H9 (cell line): ENCODE measurements at regions not wholly inside any gene's neighbourhood (a gene's known extent, or its start where the extent isn't known, plus 50 kb on each side); places are given as distances from the start of the nearest gene placed in this dataset.

Experiments used
- DNase-seq: peaks from one replicate; pipeline ENCODE4 v3.0.0-alpha.2; 2017
- H2AFZ ChIP-seq: one replicate; pipeline ENCODE4 v1.6.1; 2013; ENCODE audit warnings: mild to moderate bottlenecking, low read length, control low read depth, moderate library complexity
- H2AK5ac ChIP-seq: 2 replicates; pipeline ENCODE4 v1.6.1; 2013; ENCODE audit warnings: low read length, control low read depth, mixed read lengths; ENCODE audit not compliant: insufficient read length
- H2BK120ac ChIP-seq: one replicate; pipeline ENCODE4 v1.6.1; 2013; ENCODE audit warnings: low read depth, mild to moderate bottlenecking, low read length, control low read depth, inconsistent platforms; ENCODE audit not compliant: poor library complexity, severe bottlenecking
- H2BK12ac ChIP-seq: 2 replicates; pipeline ENCODE4 v1.6.1; 2013; ENCODE audit warnings: low read length, control low read depth, mixed read lengths, low read depth; ENCODE audit not compliant: insufficient read length
- H2BK15ac ChIP-seq: 2 replicates; pipeline ENCODE4 v1.6.1; 2013; ENCODE audit warnings: low read depth, low read length, control low read depth
- H2BK20ac ChIP-seq: one replicate; pipeline ENCODE4 v1.6.1; 2013; ENCODE audit warnings: low read depth, mild to moderate bottlenecking, low read length, control low read depth, inconsistent platforms; ENCODE audit not compliant: poor library complexity, severe bottlenecking
- H2BK5ac ChIP-seq: 2 replicates; pipeline ENCODE4 v1.6.1; 2013; ENCODE audit warnings: low read length, control low read depth, mixed read lengths; ENCODE audit not compliant: insufficient read length
- H3K14ac ChIP-seq: 2 replicates; pipeline ENCODE4 v1.6.1; 2013; ENCODE audit warnings: low read length, control low read depth; ENCODE audit not compliant: insufficient read depth
- H3K18ac ChIP-seq: 2 replicates; pipeline ENCODE4 v1.6.1; 2013; ENCODE audit warnings: low read depth, mild to moderate bottlenecking, mixed read lengths, low read length, control low read depth; ENCODE audit not compliant: insufficient read length
- H3K23ac ChIP-seq: 2 replicates; pipeline ENCODE4 v1.6.1; 2013; ENCODE audit warnings: low read length, control low read depth, mixed read lengths, low read depth; ENCODE audit not compliant: insufficient read length
- H3K23me2 ChIP-seq: 2 replicates; pipeline ENCODE4 v1.6.1; 2013; ENCODE audit warnings: low read depth, mild to moderate bottlenecking, mixed read lengths, low read length, control low read depth; ENCODE audit not compliant: insufficient read length, poor library complexity, severe bottlenecking
- H3K27ac ChIP-seq: 2 replicates; pipeline ENCODE4 v1.5.1; 2013; ENCODE audit warnings: low read length, control low read depth, mixed read lengths, low read depth; ENCODE audit not compliant: insufficient read length
- H3K27me3 ChIP-seq: 2 replicates; pipeline ENCODE4 v1.6.1; 2013; ENCODE audit warnings: low read length, control low read depth, inconsistent platforms; ENCODE audit not compliant: insufficient read depth
- H3K4ac ChIP-seq: 2 replicates; pipeline ENCODE4 v1.6.1; 2013; ENCODE audit warnings: low read depth, mild to moderate bottlenecking, control low read depth, inconsistent platforms, low read length, moderate library complexity
- H3K4me1 ChIP-seq: 2 replicates; pipeline ENCODE4 v1.6.1; 2013; ENCODE audit warnings: low read length, control low read depth, inconsistent platforms; ENCODE audit not compliant: insufficient read depth
- H3K4me2 ChIP-seq: 2 replicates; pipeline ENCODE4 v1.6.1; 2013; ENCODE audit warnings: low read length, control low read depth, mixed read lengths; ENCODE audit not compliant: insufficient read length, insufficient read depth
- H3K56ac ChIP-seq: 2 replicates; pipeline ENCODE4 v1.6.1; 2013; ENCODE audit warnings: low read depth, mild to moderate bottlenecking, mixed read lengths, low read length, control low read depth; ENCODE audit not compliant: insufficient read length
- H3K79me1 ChIP-seq: 2 replicates; pipeline ENCODE4 v1.6.1; 2013; ENCODE audit warnings: low read depth, mild to moderate bottlenecking, moderate library complexity, low read length, control low read depth, inconsistent platforms; ENCODE audit not compliant: insufficient read depth, poor library complexity, severe bottlenecking
- H3K79me2 ChIP-seq: 2 replicates; pipeline ENCODE4 v1.6.1; 2013; ENCODE audit warnings: low read length, control low read depth, inconsistent platforms; ENCODE audit not compliant: insufficient read depth
- H3K9ac ChIP-seq: 2 replicates; pipeline ENCODE4 v1.6.1; 2013; ENCODE audit warnings: low read length, control low read depth, mixed read lengths; ENCODE audit not compliant: insufficient read length; ENCODE audit errors: extremely low read depth
- H3K9me3 ChIP-seq: one replicate; pipeline ENCODE4 v1.6.1; 2013; ENCODE audit warnings: low read depth, low read length, inconsistent platforms; ENCODE audit not compliant: control insufficient read depth
- H3T11ph ChIP-seq: one replicate; pipeline ENCODE4 v1.6.1; 2013; ENCODE audit warnings: mild to moderate bottlenecking, low read length, control low read depth, inconsistent platforms
- H4K20me1 ChIP-seq: one replicate; pipeline ENCODE4 v1.6.1; 2013; ENCODE audit not compliant: control insufficient read depth, insufficient read length, insufficient read depth
- H4K5ac ChIP-seq: 2 replicates; pipeline ENCODE4 v1.6.1; 2013; ENCODE audit warnings: low read depth, mild to moderate bottlenecking, mixed read lengths, low read length, control low read depth; ENCODE audit not compliant: insufficient read length
- H4K8ac ChIP-seq: replicated peaks from 2 replicates; pipeline ENCODE4 v1.6.1; 2013; ENCODE audit warnings: low read length, control low read depth, mixed read lengths, low read depth; ENCODE audit not compliant: insufficient read length
- H4K91ac ChIP-seq: 2 replicates; pipeline ENCODE4 v1.6.1; 2013; ENCODE audit warnings: low read depth, mild to moderate bottlenecking, moderate library complexity, mixed read lengths, low read length, control low read depth; ENCODE audit not compliant: insufficient read length
- H3K27ac Mint-ChIP-seq, 3 experiments: 2 replicates in 2 of 3; 3 replicates in 1 of 3; pipeline ENCODE4 v1.8.0; 2020 to 2021; ENCODE audit warnings: mixed read lengths in 3 of 3, mild to moderate bottlenecking in 1 of 3, moderate library complexity in 1 of 3
- H3K27me3 Mint-ChIP-seq: 2 replicates; pipeline ENCODE4 v1.8.0; 2021; ENCODE audit warnings: low read depth, mild to moderate bottlenecking, moderate library complexity, mixed read lengths
- H3K36me3 Mint-ChIP-seq, 3 experiments: 2 replicates in 2 of 3; 3 replicates in 1 of 3; pipeline ENCODE4 v1.8.0; 2020 to 2021; ENCODE audit warnings: low read depth in 3 of 3, mixed read lengths in 3 of 3; ENCODE audit not compliant: insufficient read depth in 1 of 3
- H3K4me1 Mint-ChIP-seq, 2 experiments: 2 replicates each; pipeline ENCODE4 v1.8.0; 2020; ENCODE audit warnings: mixed read lengths in 2 of 2
- H3K4me3 Mint-ChIP-seq, 2 experiments: 2 replicates in 1 of 2; 3 replicates in 1 of 2; pipeline ENCODE4 v1.8.0; 2020 to 2021; ENCODE audit warnings: mild to moderate bottlenecking in 2 of 2, mixed read lengths in 2 of 2, moderate library complexity in 1 of 2
- H3K9me3 Mint-ChIP-seq, 2 experiments: 2 replicates in 1 of 2; 3 replicates in 1 of 2; pipeline ENCODE4 v1.8.0; 2020; ENCODE audit warnings: mild to moderate bottlenecking in 2 of 2, mixed read lengths in 2 of 2, moderate library complexity in 1 of 2
- WGBS: extraction: QIAGEN DNeasy Blood & Tissue Kit; methylation state at CpG from one replicate; pipeline ENCODE4 v1.1.7; 2013; ENCODE audit warnings: missing lambda C conversion rate, low lambda C conversion rate, mixed read lengths; ENCODE audit not compliant: insufficient read length; ENCODE audit errors: extremely low coverage; 5-methylcytosine and 5-hydroxymethylcytosine counted together
- TF ChIP-seq, protein P1 (sequence below): fragments of 200-600 bp; sonication (generic); conservative IDR thresholded peaks from 3 replicates; pipeline ENCODE4 v1.8.0; 2021; ENCODE audit warnings: antibody characterized with exemption, mild to moderate bottlenecking

DNA sequence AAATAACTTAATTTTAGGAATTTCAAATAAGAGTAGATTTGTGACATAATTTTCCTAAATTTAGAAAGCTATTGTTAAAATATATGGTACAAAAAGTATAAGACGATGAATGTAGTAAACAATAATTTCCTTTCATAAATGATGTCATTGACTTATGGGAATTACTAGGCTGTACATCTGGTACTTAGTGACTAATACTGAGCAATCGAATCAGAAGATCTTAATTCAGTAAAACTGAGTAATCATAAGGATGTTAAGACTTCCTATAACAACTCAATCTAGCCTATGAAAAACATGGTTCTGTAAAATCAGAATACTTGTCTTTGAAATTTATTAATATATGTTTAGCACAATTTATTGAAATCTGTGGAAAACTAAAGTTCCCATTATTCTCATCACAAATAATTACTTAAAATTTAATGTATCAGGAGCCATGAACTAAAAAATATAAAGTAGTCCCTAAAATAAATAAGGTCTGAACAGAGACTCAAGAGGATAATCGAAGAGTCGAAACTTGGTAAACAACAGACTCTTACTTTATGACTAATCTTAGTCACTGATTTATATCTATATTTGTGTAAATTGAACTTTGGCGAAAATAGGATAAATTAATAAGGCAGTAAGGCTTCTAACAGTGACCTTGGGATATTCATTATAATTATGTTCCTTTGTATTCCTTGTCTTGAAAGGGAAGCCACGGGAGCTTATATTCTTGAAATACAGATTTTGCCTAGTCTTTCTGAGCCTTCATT, 142.1 kb downstream of the HGF start:
- Mint-ChIP-seq H3K9me3 (no peaks in the 10 kb centered on the region), H3K27me3 (no peaks in the 10 kb centered on the region), H3K4me3 (no peak overlapping the region), H3K4me1 (peaks cover 4 to 9% of the 10 kb centered on the region in 2 experiments; a peak in 3 of 4 replicates), H3K36me3 (no peaks in the 10 kb centered on the region), H3K27ac (no peak overlapping the region)
- TF ChIP-seq, protein P1, sequence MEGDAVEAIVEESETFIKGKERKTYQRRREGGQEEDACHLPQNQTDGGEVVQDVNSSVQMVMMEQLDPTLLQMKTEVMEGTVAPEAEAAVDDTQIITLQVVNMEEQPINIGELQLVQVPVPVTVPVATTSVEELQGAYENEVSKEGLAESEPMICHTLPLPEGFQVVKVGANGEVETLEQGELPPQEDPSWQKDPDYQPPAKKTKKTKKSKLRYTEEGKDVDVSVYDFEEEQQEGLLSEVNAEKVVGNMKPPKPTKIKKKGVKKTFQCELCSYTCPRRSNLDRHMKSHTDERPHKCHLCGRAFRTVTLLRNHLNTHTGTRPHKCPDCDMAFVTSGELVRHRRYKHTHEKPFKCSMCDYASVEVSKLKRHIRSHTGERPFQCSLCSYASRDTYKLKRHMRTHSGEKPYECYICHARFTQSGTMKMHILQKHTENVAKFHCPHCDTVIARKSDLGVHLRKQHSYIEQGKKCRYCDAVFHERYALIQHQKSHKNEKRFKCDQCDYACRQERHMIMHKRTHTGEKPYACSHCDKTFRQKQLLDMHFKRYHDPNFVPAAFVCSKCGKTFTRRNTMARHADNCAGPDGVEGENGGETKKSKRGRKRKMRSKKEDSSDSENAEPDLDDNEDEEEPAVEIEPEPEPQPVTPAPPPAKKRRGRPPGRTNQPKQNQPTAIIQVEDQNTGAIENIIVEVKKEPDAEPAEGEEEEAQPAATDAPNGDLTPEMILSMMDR, result no peak
- H3K79me1 ChIP-seq, result no peaks in the 10 kb centered on the region
- no peak overlapping the region for H2BK15ac ChIP-seq
- no peak overlapping the region for H2BK12ac ChIP-seq
- no peaks in the 10 kb centered on the region for H3K27me3 ChIP-seq
- H4K20me1 ChIP-seq, result no peaks in the 10 kb centered on the region
- no CpG with 5 or more reads among the region's 6 CpGs for WGBS
- H3K9ac ChIP-seq, result no peak overlapping the region
- H3K18ac ChIP-seq, result no peak overlapping the region
- no peak overlapping the region for H3K14ac ChIP-seq
- no peaks in the 10 kb centered on the region for H3K9me3 ChIP-seq
- H2AFZ ChIP-seq, result no peak overlapping the region
- H4K5ac ChIP-seq, result no peak overlapping the region
- no peak overlapping the region for H3K4ac ChIP-seq
- H3K56ac ChIP-seq, result no peak overlapping the region
- no peak overlapping the region for H4K91ac ChIP-seq
- no peak overlapping the region for H3T11ph ChIP-seq
- no peak for DNase-seq
- no peak overlapping the region for H2BK20ac ChIP-seq
- no peak overlapping the region for H2BK120ac ChIP-seq
- no peak overlapping the region for H3K4me2 ChIP-seq
- H3K23ac ChIP-seq, result no peak overlapping the region
- no peak overlapping the region for H3K27ac ChIP-seq
- H2AK5ac ChIP-seq, result no peak overlapping the region
- H2BK5ac ChIP-seq, result no peak overlapping the region
- no peaks in the 10 kb centered on the region for H3K79me2 ChIP-seq
- H3K4me1 ChIP-seq, result no peaks in the 10 kb centered on the region
- no peak overlapping the region for H4K8ac ChIP-seq
- no peaks in the 10 kb centered on the region for H3K23me2 ChIP-seq
